Caco-2 (cell line): ENCODE measurements at regions not wholly inside any gene's neighbourhood (a gene's known extent, or its start where the extent isn't known, plus 50 kb on each side); places are given as distances from the start of the nearest gene placed in this dataset.

Experiments used
- BruUV-seq: library from RNA; stranded (reverse); fragments of 400-500 nt; replicated peaks from 2 replicates; lab custom pipeline; 2021; lab: Mats Ljungman, UMichigan
- CTCF ChIA-PET: fragments of 300-600 bp; sonication (Branson Sonifier 250); formaldehyde crosslinking; loops from one replicate; lab custom pipeline; 2022; ENCODE audit warnings: antibody characterized with exemption; lab: Charles Lee
- POLR2A ChIA-PET: fragments of 300-600 bp; sonication (Branson Sonifier 250); formaldehyde crosslinking; loops from one replicate; lab custom pipeline; 2022; ENCODE audit warnings: antibody characterized with exemption; lab: Charles Lee
- DNase-seq, 2 experiments: peaks; one replicate each; pipeline versions ENCODE4 v3.0.0 to v3.0.0-alpha.2; 2020 to 2022
- H3K27me3 ChIP-seq: replicated peaks from 2 replicates; pipeline ENCODE4 v1.6.0; 2011; ENCODE audit warnings: low read length; ENCODE audit not compliant: control insufficient read depth, insufficient read depth
- H3K36me3 ChIP-seq: 2 replicates; pipeline ENCODE4 v1.5.1; 2011; ENCODE audit warnings: low read length; ENCODE audit not compliant: control insufficient read depth, insufficient read depth
- H3K4me1 ChIP-seq: fragments of 250-450 bp; sonication (Bioruptor Pico); 2 replicates; pipeline ENCODE4 v1.5.1; 2020; ENCODE audit warnings: mild to moderate bottlenecking
- H3K4me3 ChIP-seq: 2 replicates; pipeline ENCODE4 v1.5.1; 2011; ENCODE audit warnings: low read depth, mild to moderate bottlenecking, control low read depth, low read length
- H3K9me3 ChIP-seq: fragments of 250-450 bp; sonication (Bioruptor Pico); 2 replicates; pipeline ENCODE4 v1.5.1; 2020; ENCODE audit warnings: mild to moderate bottlenecking, moderate library complexity
- H3K27ac Mint-ChIP-seq: one replicate; pipeline ENCODE4 v1.8.0; 2022; ENCODE audit warnings: mixed read lengths; ENCODE audit not compliant: unreplicated experiment
- H3K27me3 Mint-ChIP-seq: one replicate; pipeline ENCODE4 v1.8.0; 2022; ENCODE audit warnings: mixed read lengths; ENCODE audit not compliant: insufficient read depth, unreplicated experiment
- H3K36me3 Mint-ChIP-seq: one replicate; pipeline ENCODE4 v1.8.0; 2022; ENCODE audit warnings: mild to moderate bottlenecking, mixed read lengths; ENCODE audit not compliant: insufficient read depth, unreplicated experiment
- H3K4me1 Mint-ChIP-seq: one replicate; pipeline ENCODE4 v1.8.0; 2022; ENCODE audit warnings: low read depth, mixed read lengths; ENCODE audit not compliant: unreplicated experiment
- H3K4me3 Mint-ChIP-seq: one replicate; pipeline ENCODE4 v1.8.0; 2022; ENCODE audit warnings: mild to moderate bottlenecking, moderate library complexity, mixed read lengths; ENCODE audit not compliant: unreplicated experiment
- H3K9me3 Mint-ChIP-seq: one replicate; pipeline ENCODE4 v1.8.0; 2022; ENCODE audit warnings: mixed read lengths; ENCODE audit not compliant: unreplicated experiment
- intact Hi-C: fragments of 100-400 bp; cut with micrococcal nuclease; formaldehyde crosslinking; loops from one replicate; pipeline ENCODE4 v1.10.0; 2022; ENCODE audit not compliant: unreplicated experiment
- TF ChIP-seq, protein P1 (sequence below), 2 experiments: fragments of 200-600 bp in 1 of 2; IDR thresholded peaks; 1 replicate in 1 of 2; 2 replicates in 1 of 2; pipeline versions ENCODE4 v1.5.1 to v1.8.0; 2011 to 2022; ENCODE audit warnings: antibody characterized with exemption in 1 of 2, control low read depth in 1 of 2, inconsistent platforms in 1 of 2, low read depth in 1 of 2, low read length in 1 of 2, mild to moderate bottlenecking in 1 of 2, moderate library complexity in 1 of 2; ENCODE audit not compliant: insufficient read depth in 1 of 2, severe bottlenecking in 1 of 2, unreplicated experiment in 1 of 2

GRCh38 chr1:214840356-214840755 lies 237.4 kb downstream of the CENPF start:
- no TSS peak for BruUV-seq
- Mint-ChIP-seq H3K36me3 (no peaks in the 10 kb centered on the region), H3K9me3 (peaks cover 9% of the 10 kb centered on the region), H3K4me1 (no peaks in the 10 kb centered on the region), H3K4me3 (no peak overlapping the region), H3K27ac (no peak overlapping the region), H3K27me3 (no peaks in the 10 kb centered on the region)
- H3K27me3 ChIP-seq: no peaks in the 10 kb centered on the region; the same call in 1 of the 2 replicates
- no peak overlapping the region for H3K4me3 ChIP-seq
- H3K9me3 ChIP-seq: 0 out of 2 replicates have a peak, but pooled peaks cover 4% of the 10 kb centered on the region
- H3K36me3 ChIP-seq: no peaks in the 10 kb centered on the region
- TF ChIP-seq, protein P1, sequence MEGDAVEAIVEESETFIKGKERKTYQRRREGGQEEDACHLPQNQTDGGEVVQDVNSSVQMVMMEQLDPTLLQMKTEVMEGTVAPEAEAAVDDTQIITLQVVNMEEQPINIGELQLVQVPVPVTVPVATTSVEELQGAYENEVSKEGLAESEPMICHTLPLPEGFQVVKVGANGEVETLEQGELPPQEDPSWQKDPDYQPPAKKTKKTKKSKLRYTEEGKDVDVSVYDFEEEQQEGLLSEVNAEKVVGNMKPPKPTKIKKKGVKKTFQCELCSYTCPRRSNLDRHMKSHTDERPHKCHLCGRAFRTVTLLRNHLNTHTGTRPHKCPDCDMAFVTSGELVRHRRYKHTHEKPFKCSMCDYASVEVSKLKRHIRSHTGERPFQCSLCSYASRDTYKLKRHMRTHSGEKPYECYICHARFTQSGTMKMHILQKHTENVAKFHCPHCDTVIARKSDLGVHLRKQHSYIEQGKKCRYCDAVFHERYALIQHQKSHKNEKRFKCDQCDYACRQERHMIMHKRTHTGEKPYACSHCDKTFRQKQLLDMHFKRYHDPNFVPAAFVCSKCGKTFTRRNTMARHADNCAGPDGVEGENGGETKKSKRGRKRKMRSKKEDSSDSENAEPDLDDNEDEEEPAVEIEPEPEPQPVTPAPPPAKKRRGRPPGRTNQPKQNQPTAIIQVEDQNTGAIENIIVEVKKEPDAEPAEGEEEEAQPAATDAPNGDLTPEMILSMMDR (IDR thresholded peaks at IDR 0.05; ENCODE audit: insufficient read depth in 1 of 2, low read depth in 1 of 2, low read length in 1 of 2, severe bottlenecking in 1 of 2, unreplicated experiment in 1 of 2): no peak
- DNase-seq: no peak
- no peaks in the 10 kb centered on the region for H3K4me1 ChIP-seq
- intact Hi-C loops: no loop called here
- ChIA-PET POLR2A (no interaction called here), CTCF (no interaction called here)

DNA sequence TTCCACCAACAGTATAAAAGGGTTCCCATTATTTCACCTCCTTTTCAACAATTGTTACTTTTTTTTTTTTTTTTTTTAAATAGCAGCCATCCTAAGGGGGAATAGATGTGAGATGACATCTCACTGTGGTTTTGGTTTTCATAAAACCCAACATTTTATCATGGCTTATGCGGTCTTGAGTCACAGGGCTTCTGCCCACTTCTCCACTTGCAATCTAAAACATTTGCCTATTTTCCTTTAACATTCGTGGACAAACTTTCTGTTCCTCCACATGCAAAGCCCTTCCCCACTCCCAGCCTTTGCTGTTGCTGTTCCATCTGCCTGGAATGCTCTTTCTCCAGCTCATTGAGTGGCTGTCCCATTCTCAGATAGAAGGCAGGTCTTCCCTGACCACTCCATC lies 239.7 kb upstream of the KCNK2 start:
- Mint-ChIP-seq H3K4me3 (no peak overlapping the region), H3K9me3 (no peaks in the 10 kb centered on the region), H3K4me1 (no peaks in the 10 kb centered on the region), H3K27ac (no peak overlapping the region), H3K36me3 (no peaks in the 10 kb centered on the region), H3K27me3 (no peaks in the 10 kb centered on the region)
- POLR2A ChIA-PET: no interaction called here
- TF ChIP-seq, protein P1 (IDR thresholded peaks at IDR 0.05; ENCODE audit: insufficient read depth in 1 of 2, low read depth in 1 of 2, low read length in 1 of 2, severe bottlenecking in 1 of 2, unreplicated experiment in 1 of 2): no peak
- no peaks in the 10 kb centered on the region for H3K36me3 ChIP-seq
- CTCF ChIA-PET: no interaction called here
- H3K4me1 ChIP-seq: no peaks in the 10 kb centered on the region
- BruUV-seq: no TSS peak
- no peak overlapping the region for H3K4me3 ChIP-seq
- H3K27me3 ChIP-seq: no peaks in the 10 kb centered on the region; the same call in 1 of the 2 replicates
- intact Hi-C loops: no loop called here
- H3K9me3 ChIP-seq: 0 out of 2 replicates have a peak, but pooled peaks cover 4% of the 10 kb centered on the region
- no peak for DNase-seq

DNA sequence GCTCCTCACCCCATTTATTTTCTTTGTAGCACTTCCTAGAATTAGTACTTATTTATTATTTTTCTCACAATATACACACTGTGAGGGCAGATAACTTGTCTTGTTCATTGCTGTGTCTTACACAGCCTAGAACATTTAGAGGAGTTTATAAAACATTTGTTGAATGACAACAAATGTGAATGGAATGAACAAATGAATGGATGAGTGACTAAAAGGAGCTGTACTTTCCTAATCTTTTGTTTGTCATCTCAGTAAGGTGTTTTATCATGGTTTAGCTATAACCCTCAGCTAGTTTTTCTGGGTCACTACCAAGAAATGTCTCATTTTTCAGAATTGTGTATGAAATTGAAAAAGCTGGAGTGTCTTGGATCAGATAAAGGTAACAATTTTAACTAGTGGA lies 239.3 kb upstream of the KCNK2 start:
- TF ChIP-seq, protein P1 (IDR thresholded peaks at IDR 0.05; ENCODE audit: insufficient read depth in 1 of 2, low read depth in 1 of 2, low read length in 1 of 2, severe bottlenecking in 1 of 2, unreplicated experiment in 1 of 2): no peak
- no TSS peak for BruUV-seq
- Histone ChIP-seq H3K4me3 (no peak overlapping the region), H3K27me3 (no peaks in the 10 kb centered on the region; the same call in 1 of the 2 replicates), H3K9me3 (0 out of 2 replicates have a peak, but pooled peaks cover 4% of the 10 kb centered on the region), H3K4me1 (no peaks in the 10 kb centered on the region), H3K36me3 (no peaks in the 10 kb centered on the region)
- intact Hi-C loops: no loop called here
- Mint-ChIP-seq H3K36me3 (no peaks in the 10 kb centered on the region), H3K27me3 (no peaks in the 10 kb centered on the region), H3K4me3 (no peak overlapping the region), H3K9me3 (no peaks in the 10 kb centered on the region), H3K27ac (no peak overlapping the region), H3K4me1 (no peaks in the 10 kb centered on the region)
- ChIA-PET CTCF (no interaction called here), POLR2A (no interaction called here)
- DNase-seq: no peak
